ENCODE measurements at regions not wholly inside any gene's neighbourhood (a gene's known extent, or its start where the extent isn't known, plus 50 kb on each side); places are given as distances from the start of the nearest gene placed in this dataset.
"Not testable (repeated sequence)": the region's sequence is repeated elsewhere in the genome, so short reads cannot be mapped to it uniquely, and the experiment has no call there.

- DNase-seq: no peak
These were observed 1011.3 kb upstream of the WWC1 start for GRCh38 chr5:167280111-167280510.

GRCh38 chr5:167281925-167282324 is 1009.5 kb upstream of the WWC1 start:
- DNase-seq: no peak

GRCh38 chr5:167283691-167284090 is 1007.8 kb upstream of the WWC1 start:
- no peak for DNase-seq

- no peak for DNase-seq
These were observed 1007.1 kb upstream of the WWC1 start for GRCh38 chr5:167284222-167284890.

GRCh38 chr5:167285591-167285990 is 1005.9 kb upstream of the WWC1 start:
- DNase-seq: no peak

GRCh38 chr5:167286891-167287290 is 1004.6 kb upstream of the WWC1 start:
- no peak for DNase-seq

GRCh38 chr5:167290478-167290877 is 1001.0 kb upstream of the WWC1 start:
- DNase-seq: no peak

- DNase-seq: no peak
These were observed 996.4 kb upstream of the WWC1 start for GRCh38 chr5:167294882-167295680.

GRCh38 chr5:167295681-167296005 is 995.8 kb upstream of the WWC1 start:
- no peak for DNase-seq

GRCh38 chr5:167296066-167296465 is 995.4 kb upstream of the WWC1 start:
- no peak for DNase-seq

GRCh38 chr5:167296661-167297060 is 994.8 kb upstream of the WWC1 start:
- no peak for DNase-seq

GRCh38 chr5:167299861-167300260 is 991.6 kb upstream of the WWC1 start:
- not testable (repeated sequence) for DNase-seq

GRCh38 chr5:167303582-167303981 is 987.9 kb upstream of the WWC1 start:
- DNase-seq: no peak

GRCh38 chr5:167304834-167305469 is 986.5 kb upstream of the WWC1 start:
- no peak for DNase-seq

GRCh38 chr5:167305591-167306213 is 985.7 kb upstream of the WWC1 start:
- no peak for DNase-seq

GRCh38 chr5:167307042-167307441 is 984.4 kb upstream of the WWC1 start:
- DNase-seq: no peak

- DNase-seq: no peak
These were observed 983.0 kb upstream of the WWC1 start for GRCh38 chr5:167308466-167308865.

- no peak for DNase-seq
These were observed 981.4 kb upstream of the WWC1 start for GRCh38 chr5:167309941-167310517.

GRCh38 chr5:167311340-167311739 is 980.1 kb upstream of the WWC1 start:
- no peak for DNase-seq

GRCh38 chr5:167312225-167312624 is 979.2 kb upstream of the WWC1 start:
- no peak for DNase-seq

GRCh38 chr5:167315762-167316161 is 975.7 kb upstream of the WWC1 start:
- DNase-seq: no peak

GRCh38 chr5:167317884-167318283 is 973.6 kb upstream of the WWC1 start:
- no peak for DNase-seq

- DNase-seq: no peak
These were observed 972.2 kb upstream of the WWC1 start for GRCh38 chr5:167319243-167319642.
